ENCODE measurements at regions not wholly inside any gene's neighbourhood (a gene's known extent, or its start where the extent isn't known, plus 50 kb on each side); places are given as distances from the start of the nearest gene placed in this dataset.
"Not testable (repeated sequence)": the region's sequence is repeated elsewhere in the genome, so short reads cannot be mapped to it uniquely, and the experiment has no call there.

- no peak for DNase-seq
Measured at GRCh38 chr21:15441060-15441493, 288.7 kb upstream of the USP25 start.

- no peak for DNase-seq
Measured at GRCh38 chr21:15441992-15442391, 287.8 kb upstream of the USP25 start.

- DNase-seq: no peak
Measured at GRCh38 chr21:15442743-15443469, 286.9 kb upstream of the USP25 start.

GRCh38 chr21:15443740-15444117, 286.1 kb upstream of the USP25 start:
- DNase-seq: no peak

GRCh38 chr21:15444118-15444960, 285.4 kb upstream of the USP25 start:
- no peak for DNase-seq

- DNase-seq: no peak
Measured at GRCh38 chr21:15445327-15445726, 284.5 kb upstream of the USP25 start.

GRCh38 chr21:15446223-15446622, 283.6 kb upstream of the USP25 start:
- DNase-seq: no peak

GRCh38 chr21:15449556-15449955, 280.2 kb upstream of the USP25 start:
- no peak for DNase-seq

GRCh38 chr21:15453261-15453660, 276.5 kb upstream of the USP25 start:
- DNase-seq: no peak

GRCh38 chr21:15453785-15454184, 276.0 kb upstream of the USP25 start:
- not testable (repeated sequence) for DNase-seq

GRCh38 chr21:15454931-15455330, 274.9 kb upstream of the USP25 start:
- not testable (repeated sequence) for DNase-seq

GRCh38 chr21:15455819-15456462, 273.8 kb upstream of the USP25 start:
- DNase-seq: no peak

- DNase-seq: no peak
Measured at GRCh38 chr21:15457965-15458364, 271.8 kb upstream of the USP25 start.

GRCh38 chr21:15462092-15462491, 267.7 kb upstream of the USP25 start:
- no peak for DNase-seq

- DNase-seq: no peak
Measured at GRCh38 chr21:15466329-15466728, 263.5 kb upstream of the USP25 start.

GRCh38 chr21:15468368-15468767, 261.4 kb upstream of the USP25 start:
- no peak for DNase-seq

GRCh38 chr21:15472108-15473040, 257.4 kb upstream of the USP25 start:
- DNase-seq: no peak

GRCh38 chr21:15477773-15478172, 252.0 kb upstream of the USP25 start:
- DNase-seq: not testable (repeated sequence)

GRCh38 chr21:15480160-15480559, 249.6 kb upstream of the USP25 start:
- no peak for DNase-seq

GRCh38 chr21:15483138-15483780, 246.5 kb upstream of the USP25 start:
- peak; percentile 73 for DNase-seq

GRCh38 chr21:15486460-15487195, 243.2 kb upstream of the USP25 start:
- DNase-seq: no peak

All from activated CD4-positive, alpha-beta T cell treated with anti-CD3 and anti-CD28 coated beads, Interleukin-2, amount 50 U/mL, for 1 hour (primary cell).